ENCODE measurements at regions not wholly inside any gene's neighbourhood (a gene's known extent, or its start where the extent isn't known, plus 50 kb on each side); places are given as distances from the start of the nearest gene placed in this dataset.

DNA sequence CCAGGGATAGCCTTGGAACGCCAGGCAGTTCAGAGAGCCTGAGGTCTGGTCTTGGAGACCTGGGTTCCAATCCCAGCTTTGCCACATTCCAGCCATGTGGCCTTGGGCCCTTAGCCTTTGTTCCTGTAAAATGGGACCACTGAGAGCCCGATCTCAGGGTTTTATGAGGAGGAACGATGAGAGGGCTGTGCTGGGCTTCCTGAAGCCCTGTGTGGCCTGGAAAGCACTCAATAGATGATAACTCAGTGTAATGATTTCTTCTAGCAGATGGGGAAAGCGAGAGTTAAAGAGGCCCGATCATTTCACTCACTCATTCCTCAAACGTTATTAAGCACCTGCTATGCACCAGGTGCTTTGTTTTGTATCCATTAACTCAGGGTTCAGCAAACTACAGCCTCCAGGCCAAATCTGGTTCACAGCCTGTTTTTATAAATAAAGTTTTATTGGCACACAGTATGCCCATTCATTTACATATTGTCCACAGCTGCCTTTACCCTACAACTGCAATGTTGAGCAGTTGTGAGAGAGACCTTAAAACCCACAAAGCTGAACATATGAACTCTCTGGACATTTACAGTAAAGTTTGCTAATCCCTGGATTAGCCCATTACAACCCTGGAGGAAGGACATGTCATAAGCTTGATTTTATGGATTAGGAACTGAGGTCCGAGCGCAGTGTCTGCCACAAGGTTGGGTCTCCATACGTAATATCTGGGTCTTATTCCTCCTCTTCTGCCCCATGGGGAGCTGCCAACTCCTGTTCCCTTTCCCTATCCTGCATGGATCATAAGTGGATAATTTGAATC, 90.4 kb downstream of the CEBPB start:
- Histone ChIP-seq H3K23ac (ENCODE audit: low read length) (no peak overlapping the region), H3K27ac (ENCODE audit: low read depth, low read length) (no peak overlapping the region), H4K12ac (ENCODE audit: low read depth, low read length) (no peak overlapping the region), H2BK12ac (ENCODE audit: low read length) (no peak overlapping the region), H3K79me1 (ENCODE audit: low read length) (peaks cover 24% of the 10 kb centered on the region), H3K9ac (ENCODE audit: low read length) (no peak overlapping the region), H2BK120ac (ENCODE audit: insufficient read depth, low read length, poor library complexity) (no peak overlapping the region), H3K4me2 (ENCODE audit: low read length) (no peak overlapping the region), H3K18ac (ENCODE audit: low read length) (no peak overlapping the region), H3K14ac (ENCODE audit: low read length) (no peak overlapping the region), H3K9me3 (ENCODE audit: insufficient read depth, low read depth, low read length) (no peaks in the 10 kb centered on the region), H2AK5ac (ENCODE audit: low read length) (no peak overlapping the region), H3K79me2 (ENCODE audit: control insufficient read depth, insufficient read depth, low read length, poor library complexity) (peaks cover 2% of the 10 kb centered on the region), H2AFZ (ENCODE audit: insufficient read depth, low read length, poor library complexity) (no peak overlapping the region), H2BK5ac (ENCODE audit: low read depth, low read length, poor library complexity) (peak overlapping the region; percentile 38), H3K4ac (ENCODE audit: low read depth, low read length) (no peak overlapping the region), H3K4me1 (ENCODE audit: control insufficient read depth in 1 of 2, insufficient read depth in 2 of 2, low read length in 2 of 2) (peaks cover 23 to 27% of the 10 kb centered on the region in 2 experiments), H4K91ac (ENCODE audit: low read depth, low read length) (peak overlapping the region; percentile 71), H3K27me3 (ENCODE audit: insufficient read depth, low read length) (no peaks in the 10 kb centered on the region), H4K8ac (ENCODE audit: low read depth, low read length) (no peak overlapping the region), H3K4me3 (ENCODE audit: low read depth, low read length) (no peak overlapping the region), H3K36me3 (ENCODE audit: control insufficient read depth in 1 of 2, insufficient read depth in 2 of 2, low read length in 2 of 2) (no peaks in the 10 kb centered on the region)
- peak in 1 of 2 donors; percentile 38 for DNase-seq
- WGBS (ENCODE audit: extremely low coverage, insufficient coverage, insufficient read length): no CpG with 5 or more reads among the region's 9 CpGs

GRCh38 chr20:50281831-50282591, 91.4 kb downstream of the CEBPB start:
- WGBS (ENCODE audit: extremely low coverage, insufficient coverage, insufficient read length): no CpG with 5 or more reads among the region's 22 CpGs
- H2BK12ac ChIP-seq (ENCODE audit: low read length): no peak overlapping the region

GRCh38 chr20:50282592-50283241, 92.1 kb downstream of the CEBPB start:
- H3K9me3 ChIP-seq (ENCODE audit: insufficient read depth, low read depth, low read length): no peaks in the 10 kb centered on the region

More at GRCh38 chr20:50281831-50282591, 91.4 kb downstream of the CEBPB start:
- no peaks in the 10 kb centered on the region for H3K9me3 ChIP-seq (ENCODE audit: insufficient read depth, low read depth, low read length)
- no peak overlapping the region for H3K23ac ChIP-seq (ENCODE audit: low read length)
- H3K4me3 ChIP-seq (ENCODE audit: low read depth, low read length): no peak overlapping the region
- H3K4me1 ChIP-seq (ENCODE audit: control insufficient read depth in 1 of 2, insufficient read depth in 2 of 2, low read length in 2 of 2): peaks cover 17 to 29% of the 10 kb centered on the region in 2 experiments
- no peak overlapping the region for H2BK5ac ChIP-seq (ENCODE audit: low read depth, low read length, poor library complexity)
- H2BK120ac ChIP-seq (ENCODE audit: insufficient read depth, low read length, poor library complexity): no peak overlapping the region
- peaks cover 2% of the 10 kb centered on the region for H3K79me2 ChIP-seq (ENCODE audit: control insufficient read depth, insufficient read depth, low read length, poor library complexity)
- no peak overlapping the region for H3K27ac ChIP-seq (ENCODE audit: low read depth, low read length)
- no peak overlapping the region for H3K4me2 ChIP-seq (ENCODE audit: low read length)
- H2AFZ ChIP-seq (ENCODE audit: insufficient read depth, low read length, poor library complexity): no peak overlapping the region
- H3K14ac ChIP-seq (ENCODE audit: low read length): peak overlapping the region; percentile 13
- H3K4ac ChIP-seq (ENCODE audit: low read depth, low read length): no peak overlapping the region
- H4K91ac ChIP-seq (ENCODE audit: low read depth, low read length): peak overlapping the region; percentile 38
- H3K36me3 ChIP-seq (ENCODE audit: control insufficient read depth in 1 of 2, insufficient read depth in 2 of 2, low read length in 2 of 2): no peaks in the 10 kb centered on the region
- H4K12ac ChIP-seq (ENCODE audit: low read depth, low read length): no peak overlapping the region
- H3K79me1 ChIP-seq (ENCODE audit: low read length): peaks cover 17% of the 10 kb centered on the region
- no peak overlapping the region for H3K18ac ChIP-seq (ENCODE audit: low read length)
- H3K27me3 ChIP-seq (ENCODE audit: insufficient read depth, low read length): no peaks in the 10 kb centered on the region
- H3K9ac ChIP-seq (ENCODE audit: low read length): no peak overlapping the region
- no peak overlapping the region for H2AK5ac ChIP-seq (ENCODE audit: low read length)
- H4K8ac ChIP-seq (ENCODE audit: low read depth, low read length): no peak overlapping the region
- DNase-seq: no peak

DNA sequence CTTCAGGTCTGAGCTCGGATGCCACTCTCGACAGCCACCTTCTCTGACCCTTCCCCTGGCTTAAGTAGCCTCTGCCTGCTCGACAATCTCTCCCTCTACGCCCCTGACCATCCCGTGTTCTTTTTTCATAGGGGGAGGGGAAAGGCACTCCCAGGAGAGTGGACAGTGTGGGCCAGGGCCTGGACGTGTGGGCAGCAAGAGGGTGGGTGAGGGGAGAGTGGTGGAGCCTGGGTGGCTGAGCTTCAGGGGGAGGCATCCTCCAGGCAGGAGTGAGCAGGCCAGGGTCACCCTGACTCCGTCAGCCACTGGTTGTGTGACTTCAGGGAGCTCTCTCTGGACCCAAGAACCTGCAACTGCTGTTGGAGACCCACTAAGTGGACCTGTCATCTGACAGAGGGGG, 92.7 kb downstream of the CEBPB start:
- no peaks in the 10 kb centered on the region for H3K36me3 ChIP-seq (ENCODE audit: control insufficient read depth in 1 of 2, insufficient read depth in 2 of 2, low read length in 2 of 2)
- no peak overlapping the region for H4K12ac ChIP-seq (ENCODE audit: low read depth, low read length)
- peaks cover 8% of the 10 kb centered on the region for H3K79me1 ChIP-seq (ENCODE audit: low read length)

More at GRCh38 chr20:50282592-50283241, 92.1 kb downstream of the CEBPB start:
- Histone ChIP-seq H3K79me2 (ENCODE audit: control insufficient read depth, insufficient read depth, low read length, poor library complexity) (peaks cover 2% of the 10 kb centered on the region), H3K4me2 (ENCODE audit: low read length) (no peak overlapping the region), H3K4ac (ENCODE audit: low read depth, low read length) (no peak overlapping the region), H2BK120ac (ENCODE audit: insufficient read depth, low read length, poor library complexity) (peak overlapping the region; percentile 10), H4K91ac (ENCODE audit: low read depth, low read length) (peak overlapping the region; percentile 38), H3K4me1 (ENCODE audit: control insufficient read depth in 1 of 2, insufficient read depth in 2 of 2, low read length in 2 of 2) (peaks cover 11 to 22% of the 10 kb centered on the region in 2 experiments), H3K18ac (ENCODE audit: low read length) (no peak overlapping the region), H2AK5ac (ENCODE audit: low read length) (peak overlapping the region; percentile 50), H3K79me1 (ENCODE audit: low read length) (peaks cover 14% of the 10 kb centered on the region), H3K27ac (ENCODE audit: low read depth, low read length) (no peak overlapping the region), H3K23ac (ENCODE audit: low read length) (no peak overlapping the region), H3K4me3 (ENCODE audit: low read depth, low read length) (no peak overlapping the region), H3K9ac (ENCODE audit: low read length) (no peak overlapping the region), H4K8ac (ENCODE audit: low read depth, low read length) (no peak overlapping the region), H2AFZ (ENCODE audit: insufficient read depth, low read length, poor library complexity) (no peak overlapping the region), H2BK12ac (ENCODE audit: low read length) (peak overlapping the region; percentile 42), H3K27me3 (ENCODE audit: insufficient read depth, low read length) (no peaks in the 10 kb centered on the region), H4K12ac (ENCODE audit: low read depth, low read length) (no peak overlapping the region), H3K36me3 (ENCODE audit: control insufficient read depth in 1 of 2, insufficient read depth in 2 of 2, low read length in 2 of 2) (no peaks in the 10 kb centered on the region), H3K14ac (ENCODE audit: low read length) (no peak overlapping the region), H2BK5ac (ENCODE audit: low read depth, low read length, poor library complexity) (no peak overlapping the region)
- no CpG with 5 or more reads among the region's 17 CpGs for WGBS (ENCODE audit: extremely low coverage, insufficient coverage, insufficient read length)
- no peak for DNase-seq

More for the DNA sequence above, 92.7 kb downstream of the CEBPB start:
- Histone ChIP-seq H3K23ac (ENCODE audit: low read length) (no peak overlapping the region), H3K18ac (ENCODE audit: low read length) (no peak overlapping the region), H2BK12ac (ENCODE audit: low read length) (peak overlapping the region; percentile 42), H2BK5ac (ENCODE audit: low read depth, low read length, poor library complexity) (no peak overlapping the region), H3K9ac (ENCODE audit: low read length) (no peak overlapping the region), H2BK120ac (ENCODE audit: insufficient read depth, low read length, poor library complexity) (peak overlapping the region; percentile 10), H2AFZ (ENCODE audit: insufficient read depth, low read length, poor library complexity) (no peak overlapping the region), H3K4me1 (ENCODE audit: control insufficient read depth in 1 of 2, insufficient read depth in 2 of 2, low read length in 2 of 2) (peaks cover 6 to 16% of the 10 kb centered on the region in 2 experiments), H3K4me2 (ENCODE audit: low read length) (no peak overlapping the region), H3K27ac (ENCODE audit: low read depth, low read length) (no peak overlapping the region), H2AK5ac (ENCODE audit: low read length) (peak overlapping the region; percentile 50), H3K4ac (ENCODE audit: low read depth, low read length) (no peak overlapping the region), H3K14ac (ENCODE audit: low read length) (peak overlapping the region; percentile 31), H4K91ac (ENCODE audit: low read depth, low read length) (peak overlapping the region; percentile 38), H3K4me3 (ENCODE audit: low read depth, low read length) (no peak overlapping the region), H3K27me3 (ENCODE audit: insufficient read depth, low read length) (no peaks in the 10 kb centered on the region), H3K79me2 (ENCODE audit: control insufficient read depth, insufficient read depth, low read length, poor library complexity) (no peaks in the 10 kb centered on the region), H4K8ac (ENCODE audit: low read depth, low read length) (no peak overlapping the region), H3K9me3 (ENCODE audit: insufficient read depth, low read depth, low read length) (no peaks in the 10 kb centered on the region)
- no peak for DNase-seq
- WGBS (ENCODE audit: extremely low coverage, insufficient coverage, insufficient read length): no CpG with 5 or more reads among the region's 7 CpGs
